UCSD-AML1 (cell line): ENCODE measurements at regions not wholly inside any gene's neighbourhood (a gene's known extent, or its start where the extent isn't known, plus 50 kb on each side); places are given as distances from the start of the nearest gene placed in this dataset.

Experiments used
- DNase-seq: peaks from one replicate; lab custom pipeline; 2025; ENCODE audit not compliant: unreplicated experiment; lab: John Stamatoyannopoulos, UW

- DNase-seq: no peak
Observed at GRCh38 chr2:187274146-187274545, 173.9 kb downstream of the CALCRL start.

GRCh38 chr2:187272255-187272654 lies 175.8 kb downstream of the CALCRL start:
- no peak for DNase-seq

GRCh38 chr2:187271825-187272224 lies 176.2 kb downstream of the CALCRL start:
- DNase-seq: no peak

GRCh38 chr2:187266645-187267044 lies 181.4 kb downstream of the CALCRL start:
- DNase-seq: peak; percentile 8

- DNase-seq: no peak
Observed at GRCh38 chr2:187266147-187266546, 181.9 kb downstream of the CALCRL start.

- peak; percentile 5 for DNase-seq
Observed at GRCh38 chr2:187264612-187265011, 183.4 kb downstream of the CALCRL start.

- DNase-seq: peak; percentile 7
Observed at GRCh38 chr2:187263675-187264560, 184.1 kb downstream of the CALCRL start.

GRCh38 chr2:187261705-187262104 lies 186.3 kb downstream of the CALCRL start:
- DNase-seq: no peak

- DNase-seq: no peak
Observed at GRCh38 chr2:187252063-187252462, 196.0 kb downstream of the CALCRL start.

- DNase-seq: no peak
Observed at GRCh38 chr2:187250137-187250536, 197.9 kb downstream of the CALCRL start.

GRCh38 chr2:187233811-187234210 lies 214.2 kb downstream of the CALCRL start:
- DNase-seq: no peak

- peak; percentile 1 for DNase-seq
Observed at GRCh38 chr2:187232749-187233148, 215.3 kb downstream of the CALCRL start.

GRCh38 chr2:187230088-187230487 lies 218.0 kb downstream of the CALCRL start:
- DNase-seq: no peak

GRCh38 chr2:187228986-187229385 lies 219.1 kb downstream of the CALCRL start:
- no peak for DNase-seq

- no peak for DNase-seq
Observed at GRCh38 chr2:187224989-187225388, 223.1 kb downstream of the CALCRL start.

GRCh38 chr2:187220071-187220470 lies 228.0 kb downstream of the CALCRL start:
- no peak for DNase-seq

GRCh38 chr2:187215532-187216240 lies 232.4 kb downstream of the CALCRL start:
- DNase-seq: no peak

GRCh38 chr2:187214306-187214705 lies 233.7 kb downstream of the CALCRL start:
- no peak for DNase-seq

GRCh38 chr2:187213798-187214197 lies 234.3 kb downstream of the CALCRL start:
- no peak for DNase-seq

GRCh38 chr2:187210726-187211125 lies 237.3 kb downstream of the CALCRL start:
- no peak for DNase-seq

GRCh38 chr2:187208199-187208785 lies 239.8 kb downstream of the CALCRL start:
- no peak for DNase-seq

GRCh38 chr2:187207126-187207525 lies 240.9 kb downstream of the CALCRL start:
- no peak for DNase-seq
